GM19328 (cell line): ENCODE measurements at regions not wholly inside any gene's neighbourhood (a gene's known extent, or its start where the extent isn't known, plus 50 kb on each side); places are given as distances from the start of the nearest gene placed in this dataset.
A peak's percentile ranks its signal among the peaks of the same experiment; 100 is the strongest.

Source experiments
- ATAC-seq: cut with Tn5 transposase; IDR thresholded peaks from one replicate; pipeline ENCODE4 v1.9.1; 2021; ENCODE audit warnings: mild to moderate bottlenecking, moderate library complexity; ENCODE audit not compliant: unreplicated experiment

GRCh38 chr10:88058750-88059149 lies 195.3 kb downstream of the PTEN start:
- ATAC-seq: no peak

GRCh38 chr10:88059190-88059589 lies 195.8 kb downstream of the PTEN start:
- no peak for ATAC-seq

- no peak for ATAC-seq
Observed at GRCh38 chr10:88060762-88061161, 197.3 kb downstream of the PTEN start.

GRCh38 chr10:88062385-88062784 lies 199.0 kb downstream of the PTEN start:
- no peak for ATAC-seq

- ATAC-seq: no peak
Observed at GRCh38 chr10:88062798-88063472, 199.5 kb downstream of the PTEN start.

- no peak for ATAC-seq
Observed at GRCh38 chr10:88063861-88064557, 200.6 kb downstream of the PTEN start.

- peak; percentile 46 for ATAC-seq
Observed at GRCh38 chr10:88064608-88065382, 201.4 kb downstream of the PTEN start.

GRCh38 chr10:88065383-88066049 lies 202.1 kb downstream of the PTEN start:
- ATAC-seq: no peak

GRCh38 chr10:88066319-88066718 lies 202.9 kb downstream of the PTEN start:
- no peak for ATAC-seq

GRCh38 chr10:88066876-88067275 lies 203.5 kb downstream of the PTEN start:
- no peak for ATAC-seq

GRCh38 chr10:88067737-88068136 lies 204.3 kb downstream of the PTEN start:
- no peak for ATAC-seq

- no peak for ATAC-seq
Observed at GRCh38 chr10:88069338-88069737, 205.9 kb downstream of the PTEN start.

- ATAC-seq: peak; percentile 48
Observed at GRCh38 chr10:88070080-88070880, 206.9 kb downstream of the PTEN start.

- ATAC-seq: no peak
Observed at GRCh38 chr10:88071879-88072278, 208.5 kb downstream of the PTEN start.

GRCh38 chr10:88073682-88074081 lies 210.3 kb downstream of the PTEN start:
- ATAC-seq: no peak

- no peak for ATAC-seq
Observed at GRCh38 chr10:88074971-88075370, 211.5 kb downstream of the PTEN start.

- no peak for ATAC-seq
Observed at GRCh38 chr10:88076027-88076880, 212.8 kb downstream of the PTEN start.

- no peak for ATAC-seq
Observed at GRCh38 chr10:88077977-88078376, 214.6 kb downstream of the PTEN start.

GRCh38 chr10:88080213-88080612 lies 216.8 kb downstream of the PTEN start:
- no peak for ATAC-seq
